Activated T-cell treated with anti-CD3 and anti-CD28 coated beads for 4 hours (primary cell): ENCODE measurements at regions not wholly inside any gene's neighbourhood (a gene's known extent, or its start where the extent isn't known, plus 50 kb on each side); places are given as distances from the start of the nearest gene placed in this dataset.
A peak's percentile ranks its signal among the peaks of the same experiment; 100 is the strongest.
"Not testable (repeated sequence)": the region's sequence is repeated elsewhere in the genome, so short reads cannot be mapped to it uniquely, and the experiment has no call there.

Experiments
- DNase-seq: peaks from one replicate; pipeline ENCODE4 v3.0.0-alpha.2; 2020

DNA sequence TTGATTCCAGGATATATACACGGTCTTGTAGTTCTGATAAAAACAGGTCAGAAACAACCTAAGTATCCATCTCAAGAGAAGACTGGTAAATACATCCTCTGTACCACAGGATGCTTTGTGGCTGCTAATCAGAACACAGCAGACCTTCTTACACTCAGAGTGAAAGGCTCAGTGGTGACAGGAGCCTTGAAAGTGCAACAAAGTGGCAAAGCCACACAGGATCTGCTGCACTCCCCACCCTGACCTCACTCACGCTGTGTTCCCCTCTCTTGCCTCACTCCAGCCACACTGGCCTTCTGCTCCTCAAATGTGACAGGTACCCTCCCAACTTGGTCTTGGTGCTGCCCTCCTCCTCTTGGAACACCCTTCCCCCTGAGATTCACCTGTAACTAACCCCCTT, 98.1 kb upstream of the GRIP1 start:
- DNase-seq: peak; percentile 0

DNA sequence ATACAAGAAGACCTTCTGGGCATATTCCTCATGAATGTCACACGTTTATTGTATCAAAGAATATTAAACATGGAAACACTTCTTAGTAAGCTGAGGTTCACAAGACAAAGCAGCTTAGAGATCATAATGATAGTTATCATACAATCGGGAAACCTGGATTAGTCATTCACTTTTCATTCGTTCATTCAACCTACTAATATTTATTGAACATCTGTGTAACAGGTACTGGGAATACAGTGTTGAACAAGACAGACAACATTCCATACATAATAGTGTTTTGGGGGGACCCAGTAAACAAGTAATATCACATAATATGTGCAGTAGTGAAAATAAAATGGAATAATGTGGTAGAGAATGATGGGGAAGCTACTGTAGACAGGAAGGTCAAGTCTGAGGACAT, 100.6 kb upstream of the GRIP1 start:
- no peak for DNase-seq

DNA sequence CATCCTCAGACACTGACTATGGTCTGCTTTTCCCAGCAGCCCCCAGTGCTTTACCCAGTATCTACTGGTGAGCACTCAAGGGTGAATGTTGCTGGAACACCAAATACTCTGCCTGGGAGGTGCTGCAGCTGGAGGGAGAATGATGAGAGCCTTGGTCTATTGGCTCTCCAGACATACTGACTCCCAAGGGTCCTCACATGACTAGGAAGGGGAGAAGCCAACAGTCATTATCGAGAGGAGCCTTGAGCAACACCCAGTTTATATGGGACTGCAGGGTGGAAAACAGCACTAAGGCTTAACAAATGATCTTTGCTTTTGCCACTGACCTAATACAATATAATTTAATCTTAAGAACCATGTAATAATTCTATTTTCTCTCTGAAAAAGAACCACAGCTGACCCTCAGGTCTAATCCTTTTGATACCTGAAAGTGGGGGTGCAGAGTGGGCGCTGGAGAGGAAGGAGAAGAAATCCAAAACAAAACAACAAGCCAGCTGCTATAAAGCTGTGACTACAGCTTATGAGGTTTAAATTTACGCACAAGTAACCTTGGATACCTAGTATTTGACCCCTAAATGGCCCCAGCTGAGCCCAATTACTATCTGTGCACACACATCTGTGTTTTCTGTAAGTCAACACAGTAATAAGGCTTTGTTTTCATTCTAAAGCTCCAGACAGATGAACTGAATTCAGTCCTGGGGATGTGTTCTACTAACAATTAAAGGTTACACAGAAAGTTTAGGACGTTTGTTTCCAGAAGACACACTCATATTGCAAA, 107.8 kb upstream of the GRIP1 start:
- DNase-seq: no peak

DNA sequence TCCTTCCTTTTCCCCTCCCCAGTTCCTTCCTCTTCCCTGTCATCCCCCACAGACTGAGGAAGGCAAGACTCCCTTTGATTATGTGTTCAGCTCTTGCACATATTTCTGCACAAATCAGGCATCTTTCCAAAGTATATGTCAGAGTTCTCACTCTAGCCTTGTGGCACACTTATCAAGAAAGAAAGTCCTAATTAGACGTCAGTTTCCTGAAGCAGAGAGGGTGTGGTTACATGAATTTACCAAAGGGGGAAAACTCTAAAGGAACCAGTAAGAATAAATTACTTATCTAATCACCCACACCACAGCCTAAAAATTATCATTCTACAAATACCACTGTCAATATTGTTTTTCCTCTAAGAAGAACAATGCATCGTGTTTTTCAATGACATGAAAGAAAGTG, 120.7 kb upstream of the GRIP1 start:
- no peak for DNase-seq

DNA sequence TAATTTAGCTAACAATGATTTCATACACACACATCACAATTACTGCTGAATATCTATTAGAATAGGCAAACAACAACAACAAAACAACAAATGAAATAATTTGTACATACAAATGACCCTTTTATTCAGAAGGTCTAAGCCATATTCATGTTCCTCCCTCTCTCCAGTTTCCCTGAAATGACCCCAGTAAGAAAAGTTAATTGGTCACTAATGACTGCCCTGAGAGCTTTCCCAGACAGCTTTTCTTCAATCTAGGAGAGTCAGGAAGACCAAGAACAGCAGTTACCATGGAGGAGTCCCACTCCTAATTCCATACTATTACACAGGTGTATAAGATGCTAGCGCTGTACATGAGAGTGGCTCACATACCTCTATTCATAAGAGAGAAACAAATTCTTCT, 121.2 kb upstream of the GRIP1 start:
- no peak for DNase-seq

DNA sequence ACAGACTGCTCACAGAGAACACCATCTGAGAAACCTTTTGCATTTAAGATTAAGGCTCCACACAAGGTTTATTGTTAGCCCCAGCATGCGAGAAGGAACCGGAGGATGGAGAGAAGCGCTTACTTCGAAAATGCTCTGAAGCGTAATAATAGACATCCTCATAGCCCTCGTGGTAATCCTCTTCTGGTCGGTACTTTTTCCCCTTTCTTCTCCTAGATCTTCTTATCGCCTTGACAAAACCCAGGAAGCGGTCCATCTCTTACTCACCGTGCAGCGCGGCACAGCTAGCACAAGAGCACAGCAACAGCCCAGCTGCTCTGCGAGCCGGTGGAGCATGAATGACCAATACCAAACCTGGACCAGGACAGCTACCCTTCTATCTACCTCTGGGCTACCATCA, 125.1 kb upstream of the GRIP1 start:
- DNase-seq: no peak

DNA sequence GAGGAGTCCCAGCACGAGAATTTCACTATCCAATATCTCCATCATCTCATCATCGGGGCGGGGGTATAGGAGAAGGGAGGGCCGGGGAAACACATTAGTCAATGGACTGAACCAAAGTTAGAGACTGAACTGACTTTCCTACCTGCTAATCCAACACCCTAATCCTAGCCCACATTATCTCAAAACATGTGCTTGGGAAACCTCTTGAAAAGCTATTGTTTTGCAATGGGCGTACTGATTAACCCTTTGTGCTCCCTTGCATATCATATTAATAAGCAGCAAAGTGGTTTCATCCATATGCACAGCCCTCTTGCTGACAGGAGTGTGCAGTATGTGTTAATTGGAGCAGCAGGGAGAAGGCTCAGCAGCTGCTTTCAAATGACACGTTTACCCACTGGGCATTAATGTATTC, 125.7 kb upstream of the GRIP1 start:
- DNase-seq: no peak

DNA sequence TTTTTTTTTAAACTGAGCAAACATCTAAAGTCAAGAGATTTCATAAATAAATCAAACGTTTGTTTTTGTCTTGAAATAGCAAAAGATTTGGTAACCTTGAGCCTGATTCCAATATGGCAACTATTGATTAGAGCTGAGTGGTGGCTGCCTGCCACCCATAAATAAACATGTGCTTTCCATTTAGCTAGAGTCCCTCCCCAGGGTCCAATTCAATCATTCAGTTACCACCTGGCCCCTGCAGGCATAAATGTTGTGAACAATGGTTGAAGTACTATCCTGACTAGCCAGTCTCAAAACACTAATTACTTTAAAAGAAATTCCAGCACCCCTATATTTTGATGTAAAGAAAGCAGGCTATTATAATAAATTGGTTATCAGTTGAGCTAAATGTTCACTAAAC, 129.7 kb upstream of the GRIP1 start:
- no peak for DNase-seq

DNA sequence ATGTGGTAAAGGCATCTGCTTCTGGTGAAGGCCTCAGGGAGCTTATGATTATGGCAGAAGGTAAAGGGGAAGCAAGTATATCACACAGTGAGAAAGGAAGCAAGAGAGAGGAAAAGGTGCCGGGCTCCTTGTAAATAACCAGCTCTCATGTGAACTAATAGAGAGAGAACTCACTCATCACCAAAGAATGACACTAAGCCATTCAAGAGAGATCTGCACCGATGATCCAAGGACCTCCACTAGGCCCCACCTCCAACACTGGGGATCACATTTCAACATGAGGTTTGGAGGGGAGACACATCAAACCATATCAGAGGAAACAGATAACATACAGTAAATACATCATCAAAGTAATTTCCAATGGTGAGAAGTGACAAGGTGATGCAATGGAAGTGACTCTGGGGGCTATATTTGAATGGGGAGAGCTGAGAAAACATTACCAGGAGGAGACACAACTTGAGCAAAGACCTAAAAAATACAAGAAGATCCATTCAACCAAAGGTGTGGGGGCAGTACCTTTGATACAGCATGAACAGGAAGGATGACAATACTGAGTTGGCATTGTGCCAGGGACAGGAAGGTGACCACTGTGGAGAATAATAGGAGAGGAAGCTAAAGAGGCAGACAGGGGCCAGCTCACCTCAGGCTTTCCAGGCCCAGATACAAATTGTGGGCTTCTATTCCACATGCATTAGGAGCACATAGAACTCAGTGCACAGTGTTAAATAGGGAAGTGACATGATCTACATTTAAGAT, 134.4 kb upstream of the GRIP1 start:
- DNase-seq: no peak

DNA sequence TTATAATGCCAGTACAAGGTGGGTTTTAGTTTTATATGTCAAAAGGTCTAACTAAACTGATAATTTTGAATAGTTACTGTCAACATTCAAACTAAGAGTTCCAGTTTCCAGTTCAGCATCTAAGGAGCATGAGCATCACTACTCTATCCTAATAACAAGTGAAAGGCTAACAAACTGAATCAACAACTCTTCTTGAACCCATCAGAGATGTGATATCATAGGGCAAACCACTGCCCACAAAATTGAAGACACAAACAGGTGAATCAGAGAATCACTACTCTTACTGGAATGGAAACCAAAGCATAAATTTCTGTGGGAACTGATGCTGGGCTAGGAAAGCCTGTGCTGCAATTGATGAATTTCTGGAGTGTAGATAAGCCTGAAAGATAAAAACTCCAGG, 140.7 kb upstream of the GRIP1 start:
- no peak for DNase-seq

DNA sequence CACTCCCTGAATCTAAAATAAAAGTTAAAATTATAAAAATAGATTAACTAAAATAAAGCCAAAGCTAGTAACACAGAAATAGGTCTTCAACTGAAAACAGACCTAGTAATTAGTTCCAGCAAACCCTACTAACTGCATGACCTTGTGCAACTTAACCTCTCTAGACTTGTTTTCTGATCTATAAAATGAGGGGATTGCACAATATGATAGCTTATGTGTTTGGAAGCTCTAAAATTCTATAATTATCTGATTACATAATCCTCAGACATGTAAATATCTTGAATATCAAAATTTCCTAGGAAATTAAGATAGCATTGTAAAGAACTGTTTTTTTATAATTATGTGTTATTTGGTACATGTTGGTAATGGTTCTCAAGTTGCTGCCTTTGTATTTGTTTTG, 144.1 kb upstream of the GRIP1 start:
- no peak for DNase-seq

DNA sequence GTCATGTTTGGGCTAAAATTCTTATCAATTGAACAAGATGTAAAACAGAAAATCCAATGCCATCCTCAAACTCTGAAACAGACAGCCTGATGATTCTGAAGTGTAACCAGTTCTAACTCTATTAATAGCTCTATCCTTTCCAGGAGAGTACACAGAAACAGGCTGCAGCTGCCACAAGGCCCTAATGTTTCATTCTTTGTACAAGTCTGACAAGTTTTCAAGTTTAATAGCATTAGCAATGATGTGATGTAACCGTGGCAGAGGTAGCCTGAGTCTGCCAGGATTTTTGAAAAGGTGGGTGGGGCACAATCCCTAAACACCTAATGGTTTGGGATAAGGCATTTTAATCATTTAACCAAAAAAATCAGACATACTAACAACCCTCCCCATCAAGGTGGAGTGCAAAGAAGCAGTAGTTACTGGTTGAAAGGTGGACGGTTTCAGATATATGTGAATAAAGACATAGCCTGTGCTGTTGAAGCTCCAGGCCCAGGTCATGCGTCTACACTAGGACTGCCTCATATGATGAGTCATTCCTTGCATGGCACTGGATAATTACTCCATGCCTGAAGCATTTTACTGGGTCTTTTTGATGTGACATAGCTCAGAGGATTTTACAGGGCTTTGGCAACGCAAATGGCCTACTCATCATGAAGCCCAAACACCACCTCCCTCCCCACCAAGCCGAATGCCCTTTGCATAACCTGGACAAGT, 145.1 kb upstream of the GRIP1 start:
- DNase-seq: no peak

DNA sequence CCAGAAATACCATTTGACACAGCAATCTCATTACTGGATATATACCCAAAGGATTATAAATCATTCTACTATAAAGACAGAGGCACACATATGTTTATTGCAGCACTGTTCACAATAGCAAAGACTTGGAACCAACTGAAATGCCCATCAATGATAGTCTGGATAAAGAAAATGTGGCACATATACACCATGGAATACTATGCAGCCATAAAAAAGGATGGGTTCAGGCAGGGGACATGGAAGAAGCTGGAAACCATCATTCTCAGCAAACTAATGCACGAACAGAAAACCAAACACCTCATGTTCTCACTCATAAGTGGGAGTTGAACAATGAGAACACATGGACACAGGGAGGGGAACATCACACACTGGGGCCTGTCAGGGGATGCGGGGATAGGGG, 147.0 kb upstream of the GRIP1 start:
- not testable (repeated sequence) for DNase-seq

DNA sequence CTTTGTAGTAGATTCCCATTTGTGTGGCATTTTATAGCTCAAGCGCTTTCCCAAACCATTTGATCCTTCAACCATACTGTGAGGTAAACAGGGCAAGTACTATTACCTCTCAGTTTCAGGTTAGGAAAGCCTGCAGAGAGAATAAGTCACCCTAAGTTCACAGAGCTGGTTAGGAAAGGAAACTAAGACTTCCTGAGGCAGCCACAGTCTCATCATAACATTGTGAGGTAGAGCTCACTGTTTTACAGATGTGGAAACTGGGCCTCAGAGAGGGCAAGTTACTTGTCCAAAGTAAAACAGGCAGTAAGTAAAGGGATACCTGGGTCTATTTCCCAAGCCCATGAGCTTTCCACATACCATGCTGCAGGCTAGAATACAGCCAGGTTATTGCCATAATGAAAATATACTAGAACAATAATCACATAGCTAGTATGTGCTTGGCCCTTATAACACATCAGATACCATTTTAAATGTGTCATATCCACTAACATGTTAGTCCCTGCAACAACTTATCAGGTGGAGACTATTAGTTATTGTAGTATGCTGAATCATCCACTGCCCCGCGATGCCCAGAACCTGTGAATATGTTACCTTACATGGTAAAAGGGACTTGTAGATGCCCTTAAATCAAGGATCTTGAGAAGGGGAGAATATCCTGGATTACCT, 150.9 kb upstream of the GRIP1 start:
- no peak for DNase-seq

DNA sequence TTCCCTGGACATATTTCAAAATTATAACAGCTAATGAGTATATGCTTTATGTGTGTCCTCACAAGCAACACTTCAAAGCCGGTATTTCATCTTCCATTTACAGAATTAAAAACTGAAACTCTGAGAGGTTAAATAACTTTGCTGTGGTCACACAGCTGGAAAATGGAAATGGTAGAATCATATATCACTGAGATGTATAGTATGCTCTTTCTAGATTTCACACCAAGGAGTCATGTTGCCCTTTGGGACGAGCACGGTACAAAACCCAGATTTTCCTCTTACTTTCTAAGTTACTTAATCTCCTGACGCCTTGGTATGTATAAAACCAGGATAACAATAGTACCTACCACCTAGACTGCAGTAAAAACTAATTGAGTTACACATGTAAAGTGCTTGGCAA, 152.6 kb upstream of the GRIP1 start:
- DNase-seq: no peak

DNA sequence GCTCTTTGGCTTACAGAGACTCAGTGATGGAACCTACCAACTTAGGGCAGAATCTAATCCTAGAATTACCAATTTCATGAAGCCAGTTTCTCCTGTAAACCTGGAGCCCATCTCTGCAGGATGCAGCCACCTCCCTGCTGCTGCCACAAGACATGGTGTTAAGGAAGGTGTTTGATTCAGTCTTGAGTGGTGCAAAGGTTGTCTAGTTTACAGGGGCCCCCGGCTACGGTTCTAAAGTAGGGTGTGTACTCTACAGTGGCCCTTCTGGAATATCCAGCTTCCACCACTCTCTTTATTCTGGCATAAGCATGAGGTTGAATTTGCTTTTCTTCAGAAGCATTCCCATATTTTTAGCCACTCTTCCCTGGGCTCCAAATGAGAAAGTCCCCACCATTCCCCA, 154.1 kb upstream of the GRIP1 start:
- no peak for DNase-seq

DNA sequence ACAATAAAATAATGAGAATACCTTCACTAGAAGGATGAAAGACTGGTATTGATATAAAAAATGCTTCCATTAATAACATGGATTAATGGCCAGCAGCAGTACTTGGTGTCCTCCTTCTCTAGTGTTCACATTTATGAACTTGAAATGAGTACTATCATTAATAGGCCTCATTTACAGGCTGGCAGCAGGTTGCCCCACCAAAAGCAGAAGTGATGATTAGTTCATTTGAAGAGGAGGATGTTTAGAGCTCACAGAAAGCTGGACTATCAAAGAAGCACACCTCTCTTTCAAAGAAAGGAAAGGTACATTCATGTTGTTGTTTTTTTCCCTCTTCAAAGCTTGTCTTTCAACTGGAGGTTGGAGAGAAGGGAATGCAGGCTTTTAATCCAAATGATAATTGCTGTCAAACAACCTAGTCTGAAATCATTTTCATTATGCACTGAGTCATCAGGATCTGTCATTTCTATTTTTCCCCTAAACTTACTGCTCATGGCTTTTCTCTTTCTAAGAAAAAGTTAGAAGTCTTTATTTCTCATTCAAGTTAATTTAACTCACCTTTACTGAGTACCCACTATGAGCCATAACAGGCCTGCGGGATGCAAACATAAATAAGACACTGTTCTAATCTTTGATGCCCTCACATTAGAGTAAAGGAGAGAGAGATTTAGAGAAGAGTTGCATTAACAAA, 157.9 kb upstream of the GRIP1 start:
- DNase-seq: no peak

DNA sequence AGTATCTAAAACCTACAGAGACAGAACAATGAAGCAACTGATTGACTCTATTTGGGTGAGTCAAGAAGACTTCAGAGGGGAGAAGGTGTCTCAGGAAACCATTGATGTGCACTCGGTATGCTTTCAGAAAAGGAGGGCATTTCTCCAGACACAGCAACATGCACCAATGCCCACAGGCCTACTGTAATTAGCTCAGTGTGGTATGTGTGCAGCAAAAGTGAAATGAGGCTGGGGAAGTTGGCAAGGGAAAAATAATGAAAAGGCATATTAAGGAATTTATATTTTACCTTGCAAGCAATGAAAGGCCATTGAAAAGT, 158.4 kb upstream of the GRIP1 start:
- DNase-seq: no peak

DNA sequence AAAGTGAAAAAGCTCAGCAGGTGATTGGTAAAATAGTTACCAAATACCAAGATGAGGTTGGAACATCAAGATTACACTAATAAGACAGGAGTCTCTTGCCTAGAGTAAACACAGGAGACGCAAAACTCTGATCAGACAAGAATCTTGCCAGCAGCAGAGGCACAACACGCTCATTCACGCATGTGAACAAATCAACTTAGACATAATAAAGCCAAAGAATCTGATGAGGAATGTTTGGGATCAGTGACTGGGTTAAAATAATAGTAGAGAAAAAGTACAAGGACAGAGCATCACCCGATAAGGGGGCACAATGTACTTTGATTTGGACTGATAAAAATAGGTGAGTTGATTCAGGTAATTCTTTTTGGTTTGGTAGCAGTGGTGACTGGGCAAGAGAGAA, 159.5 kb upstream of the GRIP1 start:
- DNase-seq: no peak

DNA sequence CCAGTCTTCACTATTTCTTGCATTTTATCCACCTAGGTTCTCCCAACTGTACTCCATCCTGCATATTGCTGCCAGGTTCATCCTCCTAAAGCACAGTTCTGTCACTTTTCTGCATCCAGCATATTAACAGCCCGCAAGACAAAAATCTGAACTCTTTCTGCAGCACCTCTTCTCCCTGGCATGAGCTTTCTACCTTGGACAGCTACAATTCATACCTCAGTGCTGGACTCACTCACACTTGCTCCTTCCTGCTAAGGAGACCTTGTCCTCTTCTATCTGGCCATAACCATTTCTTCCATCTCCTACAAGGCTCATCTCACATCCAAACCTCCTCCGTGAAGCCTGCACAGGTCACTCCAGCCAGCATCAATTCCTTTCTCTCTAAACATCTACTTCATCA, 170.1 kb upstream of the GRIP1 start:
- no peak for DNase-seq

DNA sequence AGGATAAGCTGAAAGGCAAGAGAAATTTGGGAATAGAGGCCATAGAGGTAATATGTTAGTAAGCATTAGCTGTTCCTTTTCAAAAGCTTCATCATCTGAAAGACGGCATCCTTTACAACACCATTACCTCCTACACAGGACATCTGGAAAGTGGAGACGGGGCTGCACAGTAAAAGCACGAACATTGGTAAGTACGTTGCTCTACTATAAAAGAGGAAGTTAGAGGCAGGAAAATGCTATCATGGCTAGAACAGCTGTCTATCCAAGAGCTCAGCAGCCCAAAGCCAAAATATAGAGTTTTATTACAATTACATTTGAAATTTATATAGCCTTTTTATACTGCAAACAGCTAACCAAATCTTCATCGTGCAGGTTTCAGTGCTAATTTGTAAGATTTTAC, 172.3 kb upstream of the GRIP1 start:
- no peak for DNase-seq

DNA sequence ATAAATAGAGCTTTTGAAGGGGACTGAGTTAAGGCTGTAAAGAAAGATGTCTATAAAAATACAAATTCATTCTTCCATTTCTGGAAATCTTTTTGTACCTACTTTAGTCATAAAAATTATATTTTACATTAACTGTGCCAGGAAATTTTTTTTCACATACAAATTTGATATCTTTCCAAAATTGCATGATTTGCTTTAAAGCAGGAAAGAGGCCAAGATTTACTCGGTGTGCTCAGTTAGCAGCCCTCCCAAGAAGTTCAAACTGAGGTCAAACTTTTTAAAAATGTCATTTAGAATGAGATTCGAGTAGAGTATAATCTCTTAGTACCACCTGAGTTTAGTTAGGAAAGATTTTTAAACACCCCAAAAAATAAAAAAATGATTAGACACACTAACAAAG, 173.2 kb upstream of the GRIP1 start:
- no peak for DNase-seq

DNA sequence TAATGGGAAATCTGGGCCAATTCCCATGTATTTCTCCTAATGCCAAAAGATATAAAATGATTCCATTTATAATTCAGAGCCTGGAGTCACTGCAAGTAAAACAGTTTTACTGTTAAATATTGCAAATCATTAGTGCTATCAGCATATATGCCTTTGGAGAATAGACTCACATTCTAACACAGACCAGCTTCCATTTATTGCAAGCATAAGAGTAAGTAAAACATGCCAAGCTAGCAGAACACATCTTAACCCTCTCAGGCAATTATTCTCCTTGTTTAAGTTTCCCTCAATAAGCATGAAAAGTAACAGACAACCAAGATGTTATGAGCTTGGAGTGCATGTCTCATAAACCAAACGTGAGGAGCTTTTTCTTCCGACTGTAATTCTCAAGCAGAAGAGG, 173.9 kb upstream of the GRIP1 start:
- no peak for DNase-seq
